K562 (cell line): ENCODE measurements at regions not wholly inside any gene's neighbourhood (a gene's known extent, or its start where the extent isn't known, plus 50 kb on each side); places are given as distances from the start of the nearest gene placed in this dataset.

Experiments used
- BRCA1 ChIP-seq, 2 experiments: fragments of 450-650 bp in 1 of 2; sonication (generic) in 1 of 2; formaldehyde crosslinking in 1 of 2; IDR thresholded peaks; 2 replicates each; pipeline versions ENCODE4 v1.5.0 to v1.6.1; 2017 to 2020; ENCODE audit warnings: mild to moderate bottlenecking in 1 of 2, missing genetic modification reagents in 1 of 2
- DLX4 ChIP-seq: fragments of 250-450 bp; sonication (Bioruptor Pico); IDR thresholded peaks from 2 replicates; pipeline ENCODE4 v1.6.1; 2021; ENCODE audit warnings: mild to moderate bottlenecking
- ETS2 ChIP-seq: IDR thresholded peaks from 2 replicates; pipeline ENCODE4 v1.6.1; 2016; ENCODE audit warnings: borderline replicate concordance, missing genetic modification characterization, mild to moderate bottlenecking, moderate library complexity, missing compliant biosample characterization; ENCODE audit not compliant: poor library complexity, severe bottlenecking
- SRF ChIP-seq, 2 experiments: fragments of 250-450, 450-650 bp in 1 of 2; sonication (Bioruptor Pico) in 1 of 2; sonication (generic) in 1 of 2; formaldehyde crosslinking; IDR thresholded peaks; 2 replicates each; pipeline versions ENCODE4 v1.5.0 to v1.5.1; 2020 to 2022; ENCODE audit warnings: mild to moderate bottlenecking in 1 of 2, missing genetic modification reagents in 1 of 2
- ZNF133 ChIP-seq: fragments of 250-450 bp; sonication (Bioruptor Pico); IDR thresholded peaks from 2 replicates; pipeline ENCODE4 v1.4.0; 2020; ENCODE audit warnings: mild to moderate bottlenecking
- ZNF551 ChIP-seq: fragments of 250-450 bp; sonication (Bioruptor Pico); IDR thresholded peaks from 2 replicates; pipeline ENCODE4 v1.5.0; 2021; ENCODE audit warnings: mild to moderate bottlenecking, moderate library complexity
- TF ChIP-seq, protein P1 (sequence below): fragments of 150-350 bp; IDR thresholded peaks from 2 replicates; pipeline ENCODE4 v1.6.1; 2014; ENCODE audit warnings: low read depth, mild to moderate bottlenecking, low read length, borderline replicate concordance
- TF ChIP-seq, protein P2 (sequence below): sonication (generic); formaldehyde crosslinking; IDR thresholded peaks from 2 replicates; pipeline ENCODE4 v1.8.1; 2023; ENCODE audit warnings: missing genetic modification reagents, mild to moderate bottlenecking, borderline replicate concordance
- TF ChIP-seq, protein P3 (sequence below): fragments of 450-650 bp; IDR thresholded peaks from 2 replicates; pipeline ENCODE4 v1.7.0; 2016; ENCODE audit warnings: borderline replicate concordance

GRCh38 chr7:97409346-97409745 lies 291.8 kb downstream of the SDHAF3 start (continued):
- no peak for TF ChIP-seq SRF (CRISPR knock-in tag; IDR thresholded peaks at IDR 0.05)
- TF ChIP-seq, protein P1, sequence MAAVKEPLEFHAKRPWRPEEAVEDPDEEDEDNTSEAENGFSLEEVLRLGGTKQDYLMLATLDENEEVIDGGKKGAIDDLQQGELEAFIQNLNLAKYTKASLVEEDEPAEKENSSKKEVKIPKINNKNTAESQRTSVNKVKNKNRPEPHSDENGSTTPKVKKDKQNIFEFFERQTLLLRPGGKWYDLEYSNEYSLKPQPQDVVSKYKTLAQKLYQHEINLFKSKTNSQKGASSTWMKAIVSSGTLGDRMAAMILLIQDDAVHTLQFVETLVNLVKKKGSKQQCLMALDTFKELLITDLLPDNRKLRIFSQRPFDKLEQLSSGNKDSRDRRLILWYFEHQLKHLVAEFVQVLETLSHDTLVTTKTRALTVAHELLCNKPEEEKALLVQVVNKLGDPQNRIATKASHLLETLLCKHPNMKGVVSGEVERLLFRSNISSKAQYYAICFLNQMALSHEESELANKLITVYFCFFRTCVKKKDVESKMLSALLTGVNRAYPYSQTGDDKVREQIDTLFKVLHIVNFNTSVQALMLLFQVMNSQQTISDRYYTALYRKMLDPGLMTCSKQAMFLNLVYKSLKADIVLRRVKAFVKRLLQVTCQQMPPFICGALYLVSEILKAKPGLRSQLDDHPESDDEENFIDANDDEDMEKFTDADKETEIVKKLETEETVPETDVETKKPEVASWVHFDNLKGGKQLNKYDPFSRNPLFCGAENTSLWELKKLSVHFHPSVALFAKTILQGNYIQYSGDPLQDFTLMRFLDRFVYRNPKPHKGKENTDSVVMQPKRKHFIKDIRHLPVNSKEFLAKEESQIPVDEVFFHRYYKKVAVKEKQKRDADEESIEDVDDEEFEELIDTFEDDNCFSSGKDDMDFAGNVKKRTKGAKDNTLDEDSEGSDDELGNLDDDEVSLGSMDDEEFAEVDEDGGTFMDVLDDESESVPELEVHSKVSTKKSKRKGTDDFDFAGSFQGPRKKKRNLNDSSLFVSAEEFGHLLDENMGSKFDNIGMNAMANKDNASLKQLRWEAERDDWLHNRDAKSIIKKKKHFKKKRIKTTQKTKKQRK: no peak
- TF ChIP-seq BRCA1 (IDR thresholded peaks at IDR 0.05): no peak
- no peak for TF ChIP-seq BRCA1 (CRISPR knock-in tag; IDR thresholded peaks at IDR 0.05)
- TF ChIP-seq ZNF133 (CRISPR knock-in tag): no peak
- TF ChIP-seq, protein P2, sequence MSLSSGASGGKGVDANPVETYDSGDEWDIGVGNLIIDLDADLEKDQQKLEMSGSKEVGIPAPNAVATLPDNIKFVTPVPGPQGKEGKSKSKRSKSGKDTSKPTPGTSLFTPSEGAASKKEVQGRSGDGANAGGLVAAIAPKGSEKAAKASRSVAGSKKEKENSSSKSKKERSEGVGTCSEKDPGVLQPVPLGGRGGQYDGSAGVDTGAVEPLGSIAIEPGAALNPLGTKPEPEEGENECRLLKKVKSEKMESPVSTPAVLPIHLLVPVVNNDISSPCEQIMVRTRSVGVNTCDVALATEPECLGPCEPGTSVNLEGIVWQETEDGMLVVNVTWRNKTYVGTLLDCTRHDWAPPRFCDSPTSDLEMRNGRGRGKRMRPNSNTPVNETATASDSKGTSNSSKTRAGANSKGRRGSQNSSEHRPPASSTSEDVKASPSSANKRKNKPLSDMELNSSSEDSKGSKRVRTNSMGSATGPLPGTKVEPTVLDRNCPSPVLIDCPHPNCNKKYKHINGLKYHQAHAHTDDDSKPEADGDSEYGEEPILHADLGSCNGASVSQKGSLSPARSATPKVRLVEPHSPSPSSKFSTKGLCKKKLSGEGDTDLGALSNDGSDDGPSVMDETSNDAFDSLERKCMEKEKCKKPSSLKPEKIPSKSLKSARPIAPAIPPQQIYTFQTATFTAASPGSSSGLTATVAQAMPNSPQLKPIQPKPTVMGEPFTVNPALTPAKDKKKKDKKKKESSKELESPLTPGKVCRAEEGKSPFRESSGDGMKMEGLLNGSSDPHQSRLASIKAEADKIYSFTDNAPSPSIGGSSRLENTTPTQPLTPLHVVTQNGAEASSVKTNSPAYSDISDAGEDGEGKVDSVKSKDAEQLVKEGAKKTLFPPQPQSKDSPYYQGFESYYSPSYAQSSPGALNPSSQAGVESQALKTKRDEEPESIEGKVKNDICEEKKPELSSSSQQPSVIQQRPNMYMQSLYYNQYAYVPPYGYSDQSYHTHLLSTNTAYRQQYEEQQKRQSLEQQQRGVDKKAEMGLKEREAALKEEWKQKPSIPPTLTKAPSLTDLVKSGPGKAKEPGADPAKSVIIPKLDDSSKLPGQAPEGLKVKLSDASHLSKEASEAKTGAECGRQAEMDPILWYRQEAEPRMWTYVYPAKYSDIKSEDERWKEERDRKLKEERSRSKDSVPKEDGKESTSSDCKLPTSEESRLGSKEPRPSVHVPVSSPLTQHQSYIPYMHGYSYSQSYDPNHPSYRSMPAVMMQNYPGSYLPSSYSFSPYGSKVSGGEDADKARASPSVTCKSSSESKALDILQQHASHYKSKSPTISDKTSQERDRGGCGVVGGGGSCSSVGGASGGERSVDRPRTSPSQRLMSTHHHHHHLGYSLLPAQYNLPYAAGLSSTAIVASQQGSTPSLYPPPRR (CRISPR knock-in tag): no peak
- TF ChIP-seq DLX4 (CRISPR knock-in tag): no peak
- TF ChIP-seq ZNF551 (CRISPR knock-in tag): no peak
- TF ChIP-seq, protein P3, sequence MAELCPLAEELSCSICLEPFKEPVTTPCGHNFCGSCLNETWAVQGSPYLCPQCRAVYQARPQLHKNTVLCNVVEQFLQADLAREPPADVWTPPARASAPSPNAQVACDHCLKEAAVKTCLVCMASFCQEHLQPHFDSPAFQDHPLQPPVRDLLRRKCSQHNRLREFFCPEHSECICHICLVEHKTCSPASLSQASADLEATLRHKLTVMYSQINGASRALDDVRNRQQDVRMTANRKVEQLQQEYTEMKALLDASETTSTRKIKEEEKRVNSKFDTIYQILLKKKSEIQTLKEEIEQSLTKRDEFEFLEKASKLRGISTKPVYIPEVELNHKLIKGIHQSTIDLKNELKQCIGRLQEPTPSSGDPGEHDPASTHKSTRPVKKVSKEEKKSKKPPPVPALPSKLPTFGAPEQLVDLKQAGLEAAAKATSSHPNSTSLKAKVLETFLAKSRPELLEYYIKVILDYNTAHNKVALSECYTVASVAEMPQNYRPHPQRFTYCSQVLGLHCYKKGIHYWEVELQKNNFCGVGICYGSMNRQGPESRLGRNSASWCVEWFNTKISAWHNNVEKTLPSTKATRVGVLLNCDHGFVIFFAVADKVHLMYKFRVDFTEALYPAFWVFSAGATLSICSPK: no peak
- TF ChIP-seq ETS2 (tag): no peak
